BJ (cell line): ENCODE measurements at regions not wholly inside any gene's neighbourhood (a gene's known extent, or its start where the extent isn't known, plus 50 kb on each side); places are given as distances from the start of the nearest gene placed in this dataset.

Source experiments
- CTCF ChIA-PET: fragments of 350-600 bp; formaldehyde crosslinking; extraction: SDS; loops from one replicate; lab custom pipeline; 2021; ENCODE audit warnings: antibody characterized with exemption, inconsistent platforms; lab: Yijun Ruan, JAX
- POLR2A ChIA-PET: fragments of 300-600 bp; sonication (Branson Sonifier 250); formaldehyde crosslinking; extraction: SDS; loops from one replicate; lab custom pipeline; 2021; ENCODE audit warnings: antibody characterized with exemption; lab: Charles Lee
- DNase-seq: peaks from one replicate; pipeline ENCODE4 v3.0.0-alpha.2; 2011; ENCODE audit warnings: low read depth
- H3K27me3 ChIP-seq: 2 replicates; pipeline ENCODE4 v1.6.0; 2011; ENCODE audit warnings: low read length; ENCODE audit not compliant: control insufficient read depth, insufficient read depth
- H3K36me3 ChIP-seq: 2 replicates; pipeline ENCODE4 v1.5.1; 2011; ENCODE audit warnings: low read length; ENCODE audit not compliant: control insufficient read depth, insufficient read depth
- H3K4me3 ChIP-seq: 2 replicates; pipeline ENCODE4 v1.5.1; 2011; ENCODE audit warnings: low read depth, mild to moderate bottlenecking, control low read depth, low read length
- TF ChIP-seq, protein P1 (sequence below): IDR thresholded peaks from 2 replicates; pipeline ENCODE4 v1.5.1; 2011; ENCODE audit warnings: low read depth, mild to moderate bottlenecking, control low read depth, inconsistent platforms, low read length, moderate library complexity; ENCODE audit not compliant: insufficient read depth

GRCh38 chr11:41983475-41983874 is 524.0 kb upstream of the LRRC4C start:
- DNase-seq = no peak
- ChIA-PET POLR2A (no interaction called here), CTCF (no interaction called here)
- TF ChIP-seq, protein P1, sequence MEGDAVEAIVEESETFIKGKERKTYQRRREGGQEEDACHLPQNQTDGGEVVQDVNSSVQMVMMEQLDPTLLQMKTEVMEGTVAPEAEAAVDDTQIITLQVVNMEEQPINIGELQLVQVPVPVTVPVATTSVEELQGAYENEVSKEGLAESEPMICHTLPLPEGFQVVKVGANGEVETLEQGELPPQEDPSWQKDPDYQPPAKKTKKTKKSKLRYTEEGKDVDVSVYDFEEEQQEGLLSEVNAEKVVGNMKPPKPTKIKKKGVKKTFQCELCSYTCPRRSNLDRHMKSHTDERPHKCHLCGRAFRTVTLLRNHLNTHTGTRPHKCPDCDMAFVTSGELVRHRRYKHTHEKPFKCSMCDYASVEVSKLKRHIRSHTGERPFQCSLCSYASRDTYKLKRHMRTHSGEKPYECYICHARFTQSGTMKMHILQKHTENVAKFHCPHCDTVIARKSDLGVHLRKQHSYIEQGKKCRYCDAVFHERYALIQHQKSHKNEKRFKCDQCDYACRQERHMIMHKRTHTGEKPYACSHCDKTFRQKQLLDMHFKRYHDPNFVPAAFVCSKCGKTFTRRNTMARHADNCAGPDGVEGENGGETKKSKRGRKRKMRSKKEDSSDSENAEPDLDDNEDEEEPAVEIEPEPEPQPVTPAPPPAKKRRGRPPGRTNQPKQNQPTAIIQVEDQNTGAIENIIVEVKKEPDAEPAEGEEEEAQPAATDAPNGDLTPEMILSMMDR = no peak
- no peaks in the 10 kb centered on the region for H3K36me3 ChIP-seq
- no peaks in the 10 kb centered on the region for H3K27me3 ChIP-seq
- H3K4me3 ChIP-seq = no peak overlapping the region

GRCh38 chr11:41984023-41984422 is 524.6 kb upstream of the LRRC4C start:
- DNase-seq = no peak
- H3K4me3 ChIP-seq = no peak overlapping the region
- TF ChIP-seq, protein P1 = no peak
- H3K27me3 ChIP-seq = no peaks in the 10 kb centered on the region
- no peaks in the 10 kb centered on the region for H3K36me3 ChIP-seq
- ChIA-PET POLR2A (no interaction called here), CTCF (no interaction called here)

GRCh38 chr11:41985799-41986198 is 526.3 kb upstream of the LRRC4C start:
- TF ChIP-seq, protein P1 = no peak
- POLR2A ChIA-PET = no interaction called here
- Histone ChIP-seq H3K4me3 (no peak overlapping the region), H3K36me3 (no peaks in the 10 kb centered on the region), H3K27me3 (no peaks in the 10 kb centered on the region)
- CTCF ChIA-PET = interaction anchor here (0.6 kb wide), 1 partner anchor 145 kb away, joined by 3 read pairs; no protein-coding TSS in a partner anchor
- DNase-seq = no peak

GRCh38 chr11:41988951-41989572 is 529.6 kb upstream of the LRRC4C start:
- Histone ChIP-seq H3K27me3 (no peaks in the 10 kb centered on the region), H3K36me3 (no peaks in the 10 kb centered on the region), H3K4me3 (no peak overlapping the region)
- TF ChIP-seq, protein P1 = no peak
- ChIA-PET POLR2A (no interaction called here), CTCF (no interaction called here)
- no peak for DNase-seq

DNA sequence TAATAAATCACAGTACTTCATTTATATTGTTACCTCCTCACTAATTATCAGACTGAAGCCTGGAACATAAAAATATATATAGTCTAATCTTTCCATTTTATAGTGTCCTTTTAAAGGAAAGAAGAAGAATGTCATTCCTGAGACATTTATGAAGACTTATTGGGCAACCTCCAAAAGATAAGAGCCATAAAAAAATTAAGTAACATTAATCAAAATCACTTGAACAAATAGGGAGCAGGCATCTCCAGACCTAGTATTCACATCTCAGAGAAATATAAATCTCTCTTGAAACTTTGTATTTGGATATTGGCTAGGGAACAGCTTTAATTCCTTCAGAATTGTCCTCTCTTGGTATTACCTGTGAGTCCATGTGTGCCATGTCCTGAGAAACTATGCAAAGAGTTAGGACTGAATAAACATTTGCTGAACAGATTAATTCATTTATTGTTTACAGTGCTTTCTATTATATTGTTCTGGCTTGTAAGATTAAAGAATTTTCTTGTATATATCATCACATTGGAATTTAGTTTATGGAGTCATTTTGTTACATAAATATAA is 530.5 kb upstream of the LRRC4C start:
- Histone ChIP-seq H3K36me3 (no peaks in the 10 kb centered on the region), H3K27me3 (no peaks in the 10 kb centered on the region), H3K4me3 (no peak overlapping the region)
- TF ChIP-seq, protein P1 = no peak
- no peak for DNase-seq
- CTCF ChIA-PET = no interaction called here
- POLR2A ChIA-PET = no interaction called here
